BLaER1 treated with 17β-estradiol and CSF1 and Interleukin-3, amounts not matched to agents 10 nM and 100 nM (cell line): ENCODE measurements at regions not wholly inside any gene's neighbourhood (a gene's known extent, or its start where the extent isn't known, plus 50 kb on each side); places are given as distances from the start of the nearest gene placed in this dataset.
A peak's percentile ranks its signal among the peaks of the same experiment; 100 is the strongest.

Experiments
- H3K27ac ChIP-seq, 11 experiments: shearing (Covaris generic); formaldehyde crosslinking; 2 replicates each; pipeline ENCODE4 v1.8.1; 2022
- H3K27me3 ChIP-seq, 11 experiments: shearing (Covaris generic); formaldehyde crosslinking; 2 replicates each; pipeline ENCODE4 v1.8.1; 2022
- H3K36me3 ChIP-seq, 11 experiments: shearing (Covaris generic); formaldehyde crosslinking; 2 replicates each; pipeline ENCODE4 v1.8.1; 2022
- H3K4me1 ChIP-seq, 10 experiments: shearing (Covaris generic); formaldehyde crosslinking; 2 replicates each; pipeline ENCODE4 v1.8.1; 2022
- H3K4me2 ChIP-seq, 11 experiments: shearing (Covaris generic); formaldehyde crosslinking; 2 replicates each; pipeline ENCODE4 v1.8.1; 2022
- H3K4me3 ChIP-seq, 10 experiments: shearing (Covaris generic); formaldehyde crosslinking; 2 replicates each; pipeline ENCODE4 v1.8.1; 2022
- H3K9ac ChIP-seq, 11 experiments: shearing (Covaris generic); formaldehyde crosslinking; 2 replicates each; pipeline ENCODE4 v1.8.1; 2022
- H3K9me3 ChIP-seq, 11 experiments: shearing (Covaris generic); formaldehyde crosslinking; replicated peaks in 1 of 11; 2 replicates each; pipeline ENCODE4 v1.8.1; 2022
- H4K20me1 ChIP-seq, 11 experiments: shearing (Covaris generic); formaldehyde crosslinking; 2 replicates each; pipeline ENCODE4 v1.8.1; 2022
- Cebpa-rat ChIP-seq, 11 experiments: shearing (Covaris generic); IDR thresholded peaks; 2 replicates each; pipeline ENCODE4 v1.8.1; 2022

DNA sequence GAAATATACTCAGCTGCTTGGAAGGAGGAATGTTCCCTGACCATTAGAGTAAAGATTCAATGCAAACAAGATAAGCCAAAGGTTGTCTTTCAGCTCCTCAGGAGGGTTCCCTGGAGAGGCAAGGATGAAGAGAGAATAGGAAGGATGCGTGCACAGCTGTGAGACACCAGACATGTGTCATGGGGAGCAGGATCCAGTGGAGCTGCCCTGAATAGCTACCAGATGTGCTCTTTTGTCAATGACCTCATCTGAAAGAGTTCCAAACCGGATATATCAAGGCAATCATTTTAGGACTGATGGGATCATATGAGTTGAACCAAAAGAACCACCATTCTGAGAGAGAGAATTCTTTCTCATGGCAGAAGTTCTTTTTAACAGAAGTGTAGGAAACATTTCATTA lies 490.6 kb downstream of the IRS1 start:
- H3K4me1 ChIP-seq, result peaks cover 9 to 35% (median 26%) of the 10 kb centered on the region in 10 experiments
- H3K4me3 ChIP-seq, result no peak overlapping the region
- no peaks in the 10 kb centered on the region for H3K36me3 ChIP-seq
- peak overlapping the region in 2 of 11 experiments; percentile 18 to 29; a peak in 3 of 22 replicates for H3K9ac ChIP-seq
- H3K4me2 ChIP-seq, result peak overlapping the region; percentile 10 to 72 (median 43); a peak in 19 of 22 replicates
- H3K27me3 ChIP-seq, result no peaks in the 10 kb centered on the region
- H3K27ac ChIP-seq, result peak overlapping the region in 4 of 11 experiments; percentile 21 to 77 (median 66); a peak in 5 of 22 replicates
- no peak for TF ChIP-seq Cebpa-rat (IDR thresholded peaks at IDR 0.05)
- H4K20me1 ChIP-seq, result no peaks in the 10 kb centered on the region
- H3K9me3 ChIP-seq, result peaks cover 0 to 6% (median 0%) of the 10 kb centered on the region in 11 experiments; a peak in 2 of 22 replicates

- Histone ChIP-seq H3K9ac (no peak overlapping the region; a peak in 1 of 22 replicates), H3K4me1 (peaks cover 9 to 35% (median 26%) of the 10 kb centered on the region in 10 experiments), H4K20me1 (no peaks in the 10 kb centered on the region), H3K27ac (peak overlapping the region in 3 of 11 experiments; percentile 50 to 77 (median 66); a peak in 6 of 22 replicates), H3K4me2 (peak overlapping the region in 9 of 11 experiments; percentile 41 to 72 (median 47); a peak in 14 of 22 replicates), H3K9me3 (peaks cover 0 to 6% (median 0%) of the 10 kb centered on the region in 11 experiments; a peak in 2 of 22 replicates), H3K27me3 (no peaks in the 10 kb centered on the region), H3K4me3 (no peak overlapping the region), H3K36me3 (no peaks in the 10 kb centered on the region)
- no peak for TF ChIP-seq Cebpa-rat (IDR thresholded peaks at IDR 0.05)
Observed at GRCh38 chr2:226308323-226308680, 491.3 kb downstream of the IRS1 start.

DNA sequence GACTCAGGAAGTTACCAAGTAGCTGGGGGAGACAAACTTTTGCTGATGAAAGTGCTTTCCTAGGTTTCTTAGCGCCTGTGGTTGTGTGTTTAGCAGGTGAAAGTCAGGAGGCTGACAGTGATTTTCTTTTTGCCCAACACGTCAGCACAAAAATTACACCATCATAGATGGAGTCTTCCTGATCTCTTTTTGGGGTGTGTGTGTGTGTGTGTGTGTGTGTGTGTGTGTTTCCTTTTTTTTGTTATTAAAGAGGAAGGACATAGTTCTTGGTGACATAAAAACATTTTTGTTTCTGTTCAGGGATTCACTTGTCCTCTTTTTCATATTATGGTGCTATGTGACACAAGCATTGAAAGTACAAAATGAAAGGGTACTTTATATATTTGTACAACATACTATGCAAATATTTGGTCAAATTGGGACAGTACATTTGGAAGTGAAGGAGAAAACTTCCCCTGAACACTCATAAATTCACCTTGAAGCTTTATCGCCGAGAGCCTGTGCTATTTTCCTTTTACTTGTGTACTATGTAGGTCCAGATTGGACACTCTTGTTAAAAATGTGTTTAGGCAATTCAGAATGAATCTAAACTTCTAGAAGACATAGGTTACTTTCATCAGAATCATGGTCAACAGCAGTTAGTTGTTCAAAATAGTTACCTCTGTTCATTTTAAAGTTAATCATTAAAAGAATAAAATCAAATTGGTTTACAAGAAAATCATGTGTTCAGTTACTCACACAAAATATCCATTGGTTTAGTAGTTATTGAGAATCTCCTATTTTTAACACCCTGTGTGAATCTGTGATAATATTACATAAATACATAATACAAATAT lies 491.9 kb downstream of the IRS1 start:
- Histone ChIP-seq H4K20me1 (no peaks in the 10 kb centered on the region), H3K4me1 (peaks cover 9 to 35% (median 26%) of the 10 kb centered on the region in 10 experiments), H3K4me3 (no peak overlapping the region), H3K9me3 (peaks cover 0 to 6% (median 0%) of the 10 kb centered on the region in 11 experiments; a peak in 2 of 22 replicates), H3K9ac (no peak overlapping the region), H3K4me2 (peak overlapping the region in 9 of 11 experiments; percentile 2 to 72 (median 33); a peak in 14 of 22 replicates), H3K36me3 (no peaks in the 10 kb centered on the region), H3K27me3 (no peaks in the 10 kb centered on the region), H3K27ac (peak overlapping the region in 3 of 11 experiments; percentile 10 to 77 (median 66); a peak in 4 of 22 replicates)
- no peak for TF ChIP-seq Cebpa-rat (IDR thresholded peaks at IDR 0.05)

GRCh38 chr2:226306969-226307368 lies 492.7 kb downstream of the IRS1 start:
- Histone ChIP-seq H4K20me1 (no peaks in the 10 kb centered on the region), H3K4me1 (peaks cover 9 to 35% (median 26%) of the 10 kb centered on the region in 10 experiments), H3K4me2 (peak overlapping the region in 6 of 11 experiments; percentile 2 to 64 (median 30); a peak in 5 of 22 replicates), H3K9ac (no peak overlapping the region), H3K27me3 (no peaks in the 10 kb centered on the region), H3K27ac (peak overlapping the region in 1 of 11 experiments; percentile 66; a peak in 2 of 22 replicates), H3K36me3 (no peaks in the 10 kb centered on the region), H3K4me3 (no peak overlapping the region), H3K9me3 (peaks cover 0 to 6% (median 0%) of the 10 kb centered on the region in 11 experiments; a peak in 2 of 22 replicates)
- TF ChIP-seq Cebpa-rat (IDR thresholded peaks at IDR 0.05), result no peak

DNA sequence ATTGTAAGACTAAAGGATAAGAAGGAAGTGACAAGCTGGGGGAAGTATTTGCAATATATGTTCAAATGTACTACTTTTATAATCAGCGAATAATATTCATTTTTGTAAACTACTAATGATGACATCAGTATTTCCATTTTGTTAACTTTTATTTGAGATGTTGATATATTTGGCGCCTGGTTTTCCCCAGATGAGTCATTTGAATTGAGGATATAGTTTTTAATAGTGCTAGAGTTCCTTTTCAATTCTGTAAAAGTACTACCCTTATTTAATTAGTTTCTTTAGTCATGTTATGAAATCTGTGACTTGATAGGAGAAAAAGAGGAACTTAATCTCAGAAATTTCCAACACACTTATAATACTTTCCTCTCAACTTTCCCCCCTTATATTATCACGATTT lies 495.3 kb downstream of the IRS1 start:
- H3K4me2 ChIP-seq, result peak overlapping the region in 1 of 11 experiments; percentile 12; a peak in 1 of 22 replicates
- peak overlapping the region in 1 of 11 experiments; percentile 35; a peak in 1 of 22 replicates for H3K27ac ChIP-seq
- TF ChIP-seq Cebpa-rat (IDR thresholded peaks at IDR 0.05), result no peak
- no peaks in the 10 kb centered on the region for H3K9me3 ChIP-seq
- peaks cover 9 to 34% (median 23%) of the 10 kb centered on the region in 10 experiments for H3K4me1 ChIP-seq
- H3K4me3 ChIP-seq, result no peak overlapping the region
- H3K9ac ChIP-seq, result no peak overlapping the region
- H3K27me3 ChIP-seq, result no peaks in the 10 kb centered on the region
- no peaks in the 10 kb centered on the region for H3K36me3 ChIP-seq
- H4K20me1 ChIP-seq, result no peaks in the 10 kb centered on the region

DNA sequence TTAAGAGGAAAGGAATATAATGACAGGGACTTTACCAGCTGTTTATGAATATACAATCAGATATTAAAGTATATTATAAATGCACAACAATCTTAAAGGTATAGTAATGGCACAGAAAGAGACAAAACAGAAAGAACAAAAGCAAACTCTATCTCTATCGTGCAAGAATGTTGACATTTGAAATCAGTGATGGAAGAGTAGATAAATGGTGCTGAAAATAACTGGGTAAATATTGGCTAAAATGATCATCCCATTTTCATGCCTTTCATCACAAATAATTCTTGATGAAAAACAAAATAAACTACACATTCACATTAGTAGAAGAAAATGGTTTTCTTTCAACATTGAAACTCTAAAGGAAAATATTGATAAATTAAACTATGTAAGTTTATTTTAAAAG lies 495.9 kb downstream of the IRS1 start:
- H4K20me1 ChIP-seq, result no peaks in the 10 kb centered on the region
- H3K27me3 ChIP-seq, result no peaks in the 10 kb centered on the region
- no peak overlapping the region for H3K4me2 ChIP-seq
- no peak overlapping the region for H3K9ac ChIP-seq
- no peak overlapping the region for H3K27ac ChIP-seq
- no peak overlapping the region for H3K4me3 ChIP-seq
- no peak for TF ChIP-seq Cebpa-rat (IDR thresholded peaks at IDR 0.05)
- H3K9me3 ChIP-seq, result no peaks in the 10 kb centered on the region
- H3K4me1 ChIP-seq, result peaks cover 3 to 28% (median 17%) of the 10 kb centered on the region in 10 experiments
- H3K36me3 ChIP-seq, result no peaks in the 10 kb centered on the region

GRCh38 chr2:226300196-226300886 lies 499.3 kb downstream of the IRS1 start:
- Histone ChIP-seq H3K4me1 (peaks cover 0 to 11% (median 0%) of the 10 kb centered on the region in 10 experiments; a peak in 7 of 20 replicates), H3K27ac (no peak overlapping the region), H3K9ac (no peak overlapping the region), H4K20me1 (no peaks in the 10 kb centered on the region), H3K9me3 (peaks cover 0 to 6% (median 0%) of the 10 kb centered on the region in 11 experiments; a peak in 1 of 22 replicates), H3K36me3 (no peaks in the 10 kb centered on the region), H3K27me3 (no peaks in the 10 kb centered on the region), H3K4me2 (peak overlapping the region in 3 of 11 experiments; percentile 14 to 37 (median 19); a peak in 4 of 22 replicates), H3K4me3 (no peak overlapping the region)
- TF ChIP-seq Cebpa-rat (IDR thresholded peaks at IDR 0.05), result no peak

GRCh38 chr2:226299771-226300170 lies 499.8 kb downstream of the IRS1 start:
- Histone ChIP-seq H3K27me3 (no peaks in the 10 kb centered on the region), H3K9me3 (peaks cover 0 to 6% (median 0%) of the 10 kb centered on the region in 11 experiments; a peak in 1 of 22 replicates), H3K4me1 (peaks cover 0 to 16% (median 0%) of the 10 kb centered on the region in 10 experiments; a peak in 7 of 20 replicates), H3K36me3 (no peaks in the 10 kb centered on the region), H3K4me3 (no peak overlapping the region), H3K9ac (no peak overlapping the region), H3K27ac (no peak overlapping the region), H4K20me1 (no peaks in the 10 kb centered on the region), H3K4me2 (peak overlapping the region in 1 of 11 experiments; percentile 37; a peak in 1 of 22 replicates)
- no peak for TF ChIP-seq Cebpa-rat (IDR thresholded peaks at IDR 0.05)

DNA sequence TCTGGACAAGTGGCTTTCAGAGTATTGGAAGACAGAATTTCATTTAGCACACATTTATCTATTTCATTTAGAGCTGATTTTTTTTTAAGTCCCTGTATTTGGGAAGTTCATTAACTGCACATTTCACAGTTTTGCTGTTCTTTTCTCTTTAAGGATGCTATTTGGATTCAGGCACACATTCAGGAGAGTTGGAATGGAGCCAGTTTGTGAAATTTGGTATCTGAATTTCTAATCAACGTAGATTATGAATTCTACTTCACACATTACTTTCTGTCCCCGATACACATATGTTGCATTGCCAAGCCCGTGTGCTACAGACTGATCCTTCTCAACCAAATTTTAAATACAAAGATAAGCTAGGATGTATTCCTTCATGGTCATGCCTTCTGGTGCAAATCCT lies 503.9 kb downstream of the IRS1 start:
- Histone ChIP-seq H3K9me3 (peaks cover 21 to 39% (median 29%) of the 10 kb centered on the region in 11 experiments), H3K36me3 (no peaks in the 10 kb centered on the region), H3K4me3 (no peak overlapping the region), H3K9ac (no peak overlapping the region), H3K4me1 (peaks cover 0 to 12% (median 0%) of the 10 kb centered on the region in 10 experiments; a peak in 6 of 20 replicates), H3K4me2 (no peak overlapping the region), H4K20me1 (no peaks in the 10 kb centered on the region), H3K27me3 (no peaks in the 10 kb centered on the region), H3K27ac (no peak overlapping the region)
- no peak for TF ChIP-seq Cebpa-rat (IDR thresholded peaks at IDR 0.05)
